ENCODE measurements at regions not wholly inside any gene's neighbourhood (a gene's known extent, or its start where the extent isn't known, plus 50 kb on each side); places are given as distances from the start of the nearest gene placed in this dataset.

- Histone ChIP-seq H3K27ac (no peak overlapping the region), H3K4me3 (no peak overlapping the region)
Observed at GRCh38 chr6:15862810-15863209, 200.0 kb upstream of the DTNBP1 start.

GRCh38 chr6:15861486-15861885 is 198.7 kb upstream of the DTNBP1 start:
- H3K27ac ChIP-seq = no peak overlapping the region
- H3K4me3 ChIP-seq = no peak overlapping the region

DNA sequence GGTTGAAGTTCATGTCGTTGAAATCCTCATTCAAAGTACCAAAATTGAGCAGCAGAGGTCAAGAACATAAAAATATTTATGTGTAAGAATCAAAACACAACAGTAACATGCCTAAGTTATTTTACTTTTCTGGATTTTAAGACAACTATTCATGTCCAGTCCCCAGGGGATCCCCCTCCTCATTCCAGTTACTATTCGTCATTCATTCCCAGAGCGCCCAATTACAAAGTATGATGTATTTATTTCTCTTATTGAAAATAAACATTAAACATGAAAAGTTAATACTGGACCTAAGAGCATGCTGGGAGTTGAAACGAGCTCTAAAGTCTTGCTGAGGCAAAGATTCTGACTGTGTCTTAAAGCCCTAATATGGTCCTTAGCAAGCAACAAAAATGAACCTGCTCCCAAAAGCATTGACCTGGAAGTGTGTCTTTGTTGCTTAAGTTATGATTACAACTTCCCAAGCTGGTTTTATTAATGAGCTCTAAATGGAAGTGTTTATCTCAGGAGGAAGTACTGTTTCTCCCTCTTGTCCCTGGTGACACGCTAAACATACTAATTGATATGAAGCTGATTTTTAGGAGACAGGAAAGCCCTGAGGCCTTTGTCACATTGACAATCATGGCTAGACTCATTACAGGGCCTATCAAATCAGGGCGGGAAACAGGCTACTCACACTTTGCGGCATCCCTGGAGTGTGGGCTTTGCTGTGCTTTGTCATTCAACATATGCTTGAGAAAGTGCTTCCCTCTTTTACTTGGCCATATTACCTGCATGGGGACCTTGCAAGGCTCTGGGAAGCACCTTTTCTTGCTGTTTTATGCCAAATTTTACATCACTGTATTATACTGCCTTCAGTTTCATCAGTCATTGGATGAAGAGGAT is 192.2 kb upstream of the DTNBP1 start:
- no peak overlapping the region for H3K4me3 ChIP-seq
- no peak overlapping the region for H3K27ac ChIP-seq

DNA sequence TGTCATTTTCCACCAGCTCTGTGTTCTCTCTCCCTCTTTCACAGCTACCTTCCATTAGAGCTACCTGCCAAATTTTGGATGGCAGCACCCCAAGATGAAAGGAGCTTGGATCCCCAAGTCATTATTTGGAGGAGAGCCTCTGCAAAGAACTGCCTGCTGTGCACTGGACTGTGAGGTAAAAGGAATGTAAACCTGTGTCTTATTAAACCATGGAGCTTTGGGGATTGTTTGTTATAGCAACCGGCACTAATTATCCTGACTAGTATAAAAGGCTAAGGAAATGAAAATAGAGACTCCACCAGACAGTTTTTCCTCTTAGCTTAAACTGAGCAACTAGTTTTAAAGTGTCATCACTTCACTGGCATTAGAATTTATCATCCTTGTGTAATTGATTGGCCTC is 191.6 kb upstream of the DTNBP1 start:
- no peak overlapping the region for H3K4me3 ChIP-seq
- no peak overlapping the region for H3K27ac ChIP-seq

DNA sequence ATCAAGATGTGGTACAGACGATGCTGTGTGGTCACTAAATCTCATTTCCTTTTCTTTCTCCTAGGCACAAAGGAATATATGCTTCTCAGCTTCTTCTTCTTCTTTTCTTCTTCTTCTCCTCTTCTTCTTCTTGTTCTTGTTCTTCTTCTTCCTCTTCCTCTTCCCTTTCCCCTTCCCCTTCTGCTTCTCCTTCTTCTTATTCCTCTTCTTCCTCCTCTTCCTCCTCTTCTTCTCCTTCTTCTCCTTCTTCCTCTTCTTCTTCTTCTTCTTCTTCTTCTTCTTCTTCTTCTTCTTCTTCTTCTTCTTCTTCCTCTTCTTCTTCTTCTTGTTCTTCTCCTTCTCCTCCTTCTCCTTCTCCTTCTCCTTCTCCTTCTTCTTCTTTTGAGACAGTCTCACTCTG is 190.4 kb upstream of the DTNBP1 start:
- no peak overlapping the region for H3K4me3 ChIP-seq
- no peak overlapping the region for H3K27ac ChIP-seq

GRCh38 chr6:15852289-15852688 is 189.5 kb upstream of the DTNBP1 start:
- H3K4me3 ChIP-seq = no peak overlapping the region
- no peak overlapping the region for H3K27ac ChIP-seq

DNA sequence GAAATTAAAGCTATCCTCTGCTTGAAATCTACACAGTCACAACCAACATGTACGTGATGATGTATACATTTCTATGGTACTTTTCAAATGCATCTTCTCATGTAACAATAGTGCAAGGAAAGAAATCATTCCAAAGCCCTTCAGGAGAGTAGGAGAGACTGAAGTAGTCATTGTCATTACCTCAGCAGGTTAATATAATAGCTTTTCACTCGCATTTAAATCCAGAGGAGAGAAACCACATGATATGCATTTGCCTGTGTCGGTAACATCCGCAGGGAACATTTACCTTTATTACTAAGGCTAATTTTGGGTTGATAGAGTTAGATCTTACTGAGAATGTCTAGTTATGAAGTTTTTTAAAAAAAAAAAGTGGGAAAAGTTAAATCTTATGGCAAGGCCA is 186.6 kb upstream of the DTNBP1 start:
- no peak overlapping the region for H3K27ac ChIP-seq
- no peak overlapping the region for H3K4me3 ChIP-seq

GRCh38 chr6:15845492-15845891 is 182.7 kb upstream of the DTNBP1 start:
- Histone ChIP-seq H3K4me3 (no peak overlapping the region), H3K27ac (no peak overlapping the region)

DNA sequence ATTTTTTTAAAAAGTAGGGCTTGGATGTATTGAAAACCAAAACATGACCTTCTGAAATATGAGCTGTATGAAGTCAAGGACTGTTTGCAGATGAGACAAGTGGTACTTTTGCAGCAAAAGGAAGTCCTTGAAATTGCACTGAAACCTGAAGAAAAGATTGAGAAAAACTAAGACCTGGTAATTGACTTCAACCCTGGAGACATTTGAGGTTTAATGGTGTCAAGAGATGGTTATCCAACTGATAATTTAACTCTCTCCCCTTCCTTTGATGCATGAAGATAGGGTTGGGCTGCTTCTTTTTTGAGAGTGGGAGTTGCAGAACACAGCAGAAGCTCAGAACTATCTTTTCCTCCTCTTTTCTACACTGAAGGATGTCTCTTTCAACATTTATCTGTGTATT is 180.9 kb upstream of the DTNBP1 start:
- H3K4me3 ChIP-seq = no peak overlapping the region
- no peak overlapping the region for H3K27ac ChIP-seq

DNA sequence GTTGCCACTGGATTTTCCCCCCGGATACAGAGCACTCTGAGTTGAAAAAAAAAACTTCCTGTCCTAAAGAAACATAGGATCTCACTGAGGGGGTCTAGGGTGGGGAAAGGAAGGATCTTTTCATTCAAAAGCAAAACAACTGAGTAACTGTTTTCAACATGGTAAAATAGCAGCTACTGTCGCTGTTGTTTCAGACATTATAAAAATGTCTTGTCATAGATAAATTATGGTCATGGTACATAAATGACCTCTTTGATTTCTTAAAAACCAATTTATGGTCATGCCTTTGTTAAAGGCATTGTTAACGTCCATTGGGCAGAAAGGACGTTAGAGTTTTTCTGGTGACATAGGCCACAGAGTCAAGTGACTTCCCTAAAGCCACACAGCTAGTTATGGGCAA is 180.4 kb upstream of the DTNBP1 start:
- Histone ChIP-seq H3K27ac (no peak overlapping the region), H3K4me3 (no peak overlapping the region)

GRCh38 chr6:15842727-15843117 is 179.9 kb upstream of the DTNBP1 start:
- Histone ChIP-seq H3K4me3 (no peak overlapping the region), H3K27ac (peak overlapping the region in 4 of 21 experiments; percentile 35 to 68 (median 44))

DNA sequence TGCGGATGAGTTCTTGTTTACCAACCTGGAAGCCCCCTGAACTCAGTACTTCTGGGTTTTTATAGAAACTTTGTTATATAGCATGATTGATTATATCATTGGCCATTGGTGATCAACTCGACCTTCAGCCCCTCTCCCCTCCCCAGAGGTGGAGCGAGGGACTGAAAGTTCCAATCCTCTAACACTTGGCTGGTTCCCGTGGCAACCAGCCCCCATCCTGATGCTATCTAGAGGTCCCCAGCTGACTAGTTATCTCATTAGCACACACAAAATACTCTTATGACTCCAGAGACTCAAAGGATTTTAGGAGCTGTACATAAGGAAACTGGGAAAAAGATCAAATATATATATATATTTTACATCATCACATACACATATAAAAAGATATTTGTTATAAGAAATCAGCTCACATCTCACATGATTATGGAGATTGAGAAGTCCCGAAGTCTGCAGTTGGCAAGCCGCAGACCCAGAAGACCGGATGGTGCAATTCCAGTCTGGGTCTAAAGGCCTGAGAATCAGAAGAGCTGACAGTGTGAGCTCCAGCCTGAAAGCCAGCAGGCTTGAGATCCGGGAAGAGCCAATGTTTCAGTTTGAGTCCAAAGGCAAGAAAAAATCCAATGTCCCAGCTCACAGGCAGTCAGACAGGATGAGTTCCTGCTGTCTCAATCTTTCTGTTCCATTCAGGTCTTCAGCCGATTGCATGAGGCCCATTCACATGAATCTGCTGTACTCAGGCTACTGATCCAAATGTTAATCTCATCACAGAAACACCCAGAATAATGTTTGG is 179.3 kb upstream of the DTNBP1 start:
- H3K4me3 ChIP-seq = no peak overlapping the region
- H3K27ac ChIP-seq = peak overlapping the region in 7 of 21 experiments; percentile 2 to 77 (median 56)

DNA sequence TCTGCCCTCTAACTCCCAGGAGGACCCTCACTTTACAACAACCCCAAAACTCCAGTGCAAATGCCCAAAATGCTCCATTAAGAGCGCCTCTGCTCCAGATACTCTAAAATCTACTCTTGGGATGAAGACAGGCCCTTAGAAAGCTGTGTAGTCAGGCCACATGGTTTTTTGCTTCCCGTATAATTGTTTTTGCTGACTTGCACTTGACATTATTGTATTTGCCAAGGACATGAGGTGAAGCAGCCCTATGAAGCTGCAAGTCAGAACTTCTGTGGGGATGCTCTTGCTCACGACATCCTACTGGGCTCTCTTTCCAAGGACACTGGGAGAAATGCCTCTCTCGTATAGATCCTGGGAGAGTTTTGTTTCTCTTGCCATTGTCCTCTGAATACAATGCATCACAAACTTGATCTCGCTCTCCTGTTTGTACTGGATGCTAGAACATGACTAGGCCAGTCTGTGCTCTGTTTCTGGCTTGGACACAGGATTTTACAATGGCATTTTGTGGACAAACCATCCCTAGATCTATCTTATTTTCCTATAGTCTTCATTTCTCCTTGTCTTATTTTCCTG is 177.2 kb upstream of the DTNBP1 start:
- H3K4me3 ChIP-seq = no peak overlapping the region
- no peak overlapping the region for H3K27ac ChIP-seq

DNA sequence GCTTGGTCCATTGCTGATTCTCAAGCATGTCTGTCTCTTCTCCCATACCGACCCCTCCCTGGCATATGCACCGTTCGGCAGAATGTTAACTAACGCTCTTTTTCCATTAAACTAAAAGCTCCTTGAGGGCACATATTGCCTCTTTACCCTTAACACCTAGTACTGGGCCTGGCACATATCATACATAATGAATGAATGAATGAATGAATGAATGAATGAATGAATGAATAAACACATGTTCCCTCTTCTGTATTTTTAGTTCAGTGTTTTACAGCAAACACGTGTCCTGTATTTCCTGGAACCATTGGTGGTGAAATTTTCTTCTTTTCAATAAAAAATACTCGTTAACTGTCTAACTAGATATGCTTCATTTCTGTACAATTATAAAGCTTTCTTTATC is 174.4 kb upstream of the DTNBP1 start:
- H3K27ac ChIP-seq = no peak overlapping the region
- H3K4me3 ChIP-seq = no peak overlapping the region

DNA sequence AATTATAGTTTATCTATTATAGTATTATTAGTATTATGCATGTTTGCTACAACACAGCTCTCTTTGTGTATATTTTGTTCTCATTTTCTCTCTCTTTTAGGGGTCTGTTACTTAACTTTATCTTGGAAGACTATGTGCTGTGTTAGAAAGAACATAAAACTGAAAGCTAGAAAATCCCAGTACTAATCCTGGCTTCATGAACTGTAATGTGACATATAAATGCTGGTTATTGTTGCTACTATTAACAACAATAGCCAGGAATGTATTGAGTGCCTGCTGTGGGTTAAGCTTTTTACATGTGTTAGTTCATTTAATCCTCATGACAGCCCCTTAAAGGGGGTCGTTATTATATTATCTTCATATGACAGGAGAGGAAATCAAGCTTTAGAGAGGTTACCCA is 170.0 kb upstream of the DTNBP1 start:
- no peak overlapping the region for H3K27ac ChIP-seq
- no peak overlapping the region for H3K4me3 ChIP-seq

DNA sequence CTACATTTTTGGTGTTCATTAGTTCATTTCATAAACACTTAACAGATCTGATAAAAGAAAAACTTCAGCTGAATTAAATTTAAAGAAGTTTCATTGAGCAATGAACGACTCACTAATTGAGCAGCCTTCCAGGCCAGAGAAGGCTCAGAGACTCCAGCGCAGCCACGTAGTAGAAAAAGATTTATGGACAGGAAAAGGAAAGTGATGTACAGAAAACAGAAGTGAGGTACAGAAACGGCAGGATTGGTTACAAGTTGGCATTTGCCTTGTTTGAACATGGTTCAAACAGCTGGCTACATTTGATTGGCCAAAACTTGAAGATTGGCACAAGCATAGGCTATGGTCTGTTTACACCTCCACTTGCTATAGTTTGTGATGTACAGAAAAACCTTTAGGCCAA is 166.3 kb upstream of the DTNBP1 start:
- H3K27ac ChIP-seq = no peak overlapping the region
- no peak overlapping the region for H3K4me3 ChIP-seq

- Histone ChIP-seq H3K4me3 (no peak overlapping the region), H3K27ac (no peak overlapping the region)
Observed at GRCh38 chr6:15827496-15828255, 164.8 kb upstream of the DTNBP1 start.

DNA sequence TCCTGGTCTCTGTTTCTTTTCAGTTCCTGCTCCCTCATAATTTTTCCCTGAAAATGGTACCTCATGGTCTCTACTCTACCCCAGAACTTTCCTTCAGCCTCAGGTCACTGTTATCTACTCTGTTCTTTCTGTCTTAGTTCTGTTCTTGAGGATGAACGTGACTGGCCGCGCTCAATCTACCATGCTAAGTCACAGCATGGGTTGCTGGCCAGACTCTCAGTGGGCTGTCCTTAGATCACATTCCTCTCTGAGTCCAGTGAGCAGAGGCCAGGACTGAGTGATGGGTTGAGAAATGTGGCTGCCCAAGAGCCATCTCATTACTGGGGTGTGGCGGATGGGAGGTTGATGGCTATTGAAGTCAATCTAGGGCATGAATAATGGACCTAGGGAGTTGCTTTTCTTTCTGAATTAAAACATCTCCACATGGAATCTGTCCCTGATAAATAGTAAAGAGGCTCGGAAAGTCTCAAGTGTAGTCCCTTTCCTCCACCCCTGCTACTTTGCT is 164.0 kb upstream of the DTNBP1 start:
- Histone ChIP-seq H3K27ac (no peak overlapping the region), H3K4me3 (no peak overlapping the region)

DNA sequence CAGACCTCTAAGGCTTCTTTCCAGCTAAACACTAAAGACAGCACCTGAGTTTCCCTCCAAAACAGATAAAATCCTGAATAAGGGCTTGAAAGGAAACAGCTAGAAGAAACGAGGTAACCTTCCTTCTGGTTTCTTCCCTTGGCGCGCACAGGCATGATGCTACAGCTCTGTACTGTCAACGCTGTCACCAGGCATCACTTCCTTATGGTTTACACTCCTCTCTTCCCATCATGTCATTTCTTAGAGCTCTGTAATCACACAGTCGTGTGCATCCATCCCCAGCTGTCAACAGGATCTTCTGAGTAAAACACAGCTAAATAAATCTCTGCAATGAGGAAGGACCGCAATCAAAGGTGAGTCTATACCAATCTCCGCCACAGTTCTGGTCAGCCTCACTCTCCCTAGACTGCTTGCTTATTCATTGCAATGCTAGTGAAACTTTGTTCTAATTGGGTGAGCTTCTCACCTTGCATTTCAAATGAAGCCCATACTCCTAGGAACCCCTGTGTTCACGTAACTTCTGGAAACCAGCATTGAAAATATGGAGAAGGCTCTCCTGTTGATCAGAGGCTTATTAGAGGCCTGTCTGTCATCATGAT is 162.6 kb upstream of the DTNBP1 start:
- no peak overlapping the region for H3K4me3 ChIP-seq
- no peak overlapping the region for H3K27ac ChIP-seq

DNA sequence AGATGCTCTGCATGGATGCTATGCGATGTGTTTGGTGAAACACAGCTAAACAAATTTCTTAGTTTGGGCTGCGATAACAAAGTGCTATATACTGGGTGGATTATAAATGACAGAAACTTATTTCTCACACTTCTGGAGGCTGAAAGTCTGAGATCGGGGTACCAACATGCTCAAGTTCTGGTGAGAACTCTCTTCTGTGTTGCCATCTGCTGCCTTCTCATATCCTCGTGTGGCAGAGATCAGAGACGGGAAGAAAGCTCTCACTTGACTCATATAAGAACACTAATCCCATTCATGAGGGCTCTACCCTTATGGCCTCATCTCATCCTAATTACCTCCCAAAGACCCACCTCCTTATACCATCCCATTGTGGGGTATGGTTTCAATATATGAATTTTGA is 162.0 kb upstream of the DTNBP1 start:
- Histone ChIP-seq H3K4me3 (no peak overlapping the region), H3K27ac (no peak overlapping the region)

Data from skin epidermis (tissue), 12 donors.